A673 (cell line): ENCODE measurements at regions not wholly inside any gene's neighbourhood (a gene's known extent, or its start where the extent isn't known, plus 50 kb on each side); places are given as distances from the start of the nearest gene placed in this dataset.
"Not testable (repeated sequence)": the region's sequence is repeated elsewhere in the genome, so short reads cannot be mapped to it uniquely, and the experiment has no call there.

Source experiments
- BruUV-seq: library from RNA; stranded (reverse); fragments of 400-500 nt; replicated peaks from 2 replicates; lab custom pipeline; 2021; lab: Mats Ljungman, UMichigan
- CTCF ChIA-PET: fragments of 300-600 bp; sonication (Branson Sonifier 250); formaldehyde crosslinking; loops from one replicate; lab custom pipeline; 2022; ENCODE audit warnings: antibody characterized with exemption; lab: Charles Lee
- POLR2A ChIA-PET: fragments of 300-600 bp; sonication (Branson Sonifier 250); formaldehyde crosslinking; loops from one replicate; lab custom pipeline; 2022; ENCODE audit warnings: antibody characterized with exemption; ENCODE audit not compliant: low non-redundant PET; lab: Charles Lee
- DNase-seq: peaks from one replicate; pipeline ENCODE4 v3.0.0-alpha.2; 2015; ENCODE audit warnings: low spot score
- H3K27ac ChIP-seq: fragments of 200-600 bp; sonication (generic); 2 replicates; pipeline ENCODE4 v1.5.1; 2016; ENCODE audit warnings: mixed run types, low read depth, mild to moderate bottlenecking, mixed read lengths, antibody characterized with exemption, low read length; ENCODE audit not compliant: poor library complexity, severe bottlenecking
- H3K27me3 ChIP-seq: fragments of 200-600 bp; sonication (generic); replicated peaks from 2 replicates; pipeline ENCODE4 v1.6.1; 2017; ENCODE audit warnings: mixed run types, low read depth, mild to moderate bottlenecking, mixed read lengths, antibody characterized with exemption, low read length; ENCODE audit not compliant: insufficient read depth, poor library complexity
- H3K36me3 ChIP-seq: fragments of 200-600 bp; sonication (generic); 2 replicates; pipeline ENCODE4 v1.6.1; 2016; ENCODE audit warnings: mixed run types, mild to moderate bottlenecking, mixed read lengths, antibody characterized with exemption, low read length; ENCODE audit not compliant: insufficient read depth, poor library complexity, severe bottlenecking
- H3K4me1 ChIP-seq: fragments of 200-600 bp; sonication (generic); 2 replicates; pipeline ENCODE4 v1.6.1; 2017; ENCODE audit warnings: mixed run types, mild to moderate bottlenecking, mixed read lengths, antibody characterized with exemption, low read length; ENCODE audit not compliant: insufficient read depth, poor library complexity, severe bottlenecking
- H3K4me3 ChIP-seq: fragments of 200-600 bp; sonication (generic); 2 replicates; pipeline ENCODE4 v1.5.1; 2016; ENCODE audit warnings: low read depth, mixed run types, mild to moderate bottlenecking, mixed read lengths, low read length; ENCODE audit not compliant: poor library complexity, severe bottlenecking
- H3K9me3 ChIP-seq: fragments of 200-600 bp; sonication (generic); 2 replicates; pipeline ENCODE4 v1.6.1; 2016; ENCODE audit warnings: mixed run types, low read depth, mild to moderate bottlenecking, mixed read lengths, antibody characterized with exemption, low read length; ENCODE audit not compliant: poor library complexity, severe bottlenecking
- EZH2 ChIP-seq: fragments of 200-600 bp; sonication (generic); IDR thresholded peaks from 2 replicates; pipeline ENCODE4 v1.6.1; 2017; ENCODE audit warnings: borderline replicate concordance, low read depth, mild to moderate bottlenecking, mixed read lengths, antibody characterized with exemption, low read length; ENCODE audit not compliant: poor library complexity, severe bottlenecking
- intact Hi-C: fragments of 100-400 bp; cut with micrococcal nuclease; formaldehyde crosslinking; loops from one replicate; pipeline ENCODE4 v1.10.0; 2022; ENCODE audit not compliant: unreplicated experiment
- TF ChIP-seq, protein P1 (sequence below): fragments of 300-800, 200-600 bp; sonication (generic); conservative IDR thresholded peaks from 2 replicates; pipeline ENCODE4 v1.5.1; 2017; ENCODE audit warnings: low read depth, mild to moderate bottlenecking, antibody characterized with exemption, low read length, moderate library complexity, mixed read lengths

DNA sequence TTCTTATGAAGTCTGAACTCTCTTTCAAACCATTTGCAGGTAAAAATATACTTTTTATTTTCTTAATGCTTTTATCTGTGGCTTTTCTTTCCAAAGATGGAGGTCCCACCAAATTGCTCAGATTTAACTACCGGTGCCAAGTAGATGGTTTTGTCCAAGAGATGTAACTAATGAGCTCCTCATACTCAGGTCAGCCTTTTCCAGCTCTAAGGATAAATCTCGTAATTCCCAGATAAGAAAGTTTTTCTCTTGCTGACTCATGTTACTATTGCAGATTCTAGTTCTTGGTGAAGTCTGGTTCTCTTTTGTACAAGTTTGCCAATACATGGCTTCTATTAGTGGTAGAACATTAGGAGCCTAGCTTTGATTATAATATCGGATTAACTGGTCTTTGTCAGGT is 550.8 kb upstream of the ZNF804A start:
- ChIA-PET POLR2A (no interaction called here), CTCF (no interaction called here)
- Histone ChIP-seq H3K9me3 (no peaks in the 10 kb centered on the region), H3K27me3 (no peaks in the 10 kb centered on the region), H3K36me3 (no peaks in the 10 kb centered on the region), H3K4me3 (no peak overlapping the region), H3K4me1 (no peaks in the 10 kb centered on the region), H3K27ac (no peak overlapping the region)
- no peak for DNase-seq
- intact Hi-C loops, result no loop called here
- TF ChIP-seq, protein P1, sequence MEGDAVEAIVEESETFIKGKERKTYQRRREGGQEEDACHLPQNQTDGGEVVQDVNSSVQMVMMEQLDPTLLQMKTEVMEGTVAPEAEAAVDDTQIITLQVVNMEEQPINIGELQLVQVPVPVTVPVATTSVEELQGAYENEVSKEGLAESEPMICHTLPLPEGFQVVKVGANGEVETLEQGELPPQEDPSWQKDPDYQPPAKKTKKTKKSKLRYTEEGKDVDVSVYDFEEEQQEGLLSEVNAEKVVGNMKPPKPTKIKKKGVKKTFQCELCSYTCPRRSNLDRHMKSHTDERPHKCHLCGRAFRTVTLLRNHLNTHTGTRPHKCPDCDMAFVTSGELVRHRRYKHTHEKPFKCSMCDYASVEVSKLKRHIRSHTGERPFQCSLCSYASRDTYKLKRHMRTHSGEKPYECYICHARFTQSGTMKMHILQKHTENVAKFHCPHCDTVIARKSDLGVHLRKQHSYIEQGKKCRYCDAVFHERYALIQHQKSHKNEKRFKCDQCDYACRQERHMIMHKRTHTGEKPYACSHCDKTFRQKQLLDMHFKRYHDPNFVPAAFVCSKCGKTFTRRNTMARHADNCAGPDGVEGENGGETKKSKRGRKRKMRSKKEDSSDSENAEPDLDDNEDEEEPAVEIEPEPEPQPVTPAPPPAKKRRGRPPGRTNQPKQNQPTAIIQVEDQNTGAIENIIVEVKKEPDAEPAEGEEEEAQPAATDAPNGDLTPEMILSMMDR, result no peak
- TF ChIP-seq EZH2, result no peak
- no TSS peak for BruUV-seq

GRCh38 chr2:184049566-184049965 is 548.8 kb upstream of the ZNF804A start:
- POLR2A ChIA-PET, result no interaction called here
- H3K27me3 ChIP-seq, result no peaks in the 10 kb centered on the region
- CTCF ChIA-PET, result no interaction called here

GRCh38 chr2:184053326-184053725 is 545.0 kb upstream of the ZNF804A start:
- intact Hi-C loops, result loop anchor here (10.0 kb wide), 1 partner anchor 809 kb away; no protein-coding TSS in a partner anchor
- POLR2A ChIA-PET, result no interaction called here
- no peak overlapping the region for H3K27ac ChIP-seq
- H3K4me1 ChIP-seq, result no peaks in the 10 kb centered on the region
- TF ChIP-seq, protein P1, result no peak
- no peak for TF ChIP-seq EZH2
- no peak for DNase-seq
- H3K36me3 ChIP-seq, result no peaks in the 10 kb centered on the region
- CTCF ChIA-PET, result no interaction called here
- BruUV-seq, result no TSS peak
- no peaks in the 10 kb centered on the region for H3K27me3 ChIP-seq
- no peaks in the 10 kb centered on the region for H3K9me3 ChIP-seq
- H3K4me3 ChIP-seq, result no peak overlapping the region

More at GRCh38 chr2:184049566-184049965, 548.8 kb upstream of the ZNF804A start:
- no peak for DNase-seq
- H3K27ac ChIP-seq, result no peak overlapping the region
- no TSS peak for BruUV-seq
- no peaks in the 10 kb centered on the region for H3K9me3 ChIP-seq
- H3K4me1 ChIP-seq, result no peaks in the 10 kb centered on the region
- intact Hi-C loops, result no loop called here
- no peaks in the 10 kb centered on the region for H3K36me3 ChIP-seq
- H3K4me3 ChIP-seq, result no peak overlapping the region
- TF ChIP-seq, protein P1, result no peak
- TF ChIP-seq EZH2, result no peak

GRCh38 chr2:184054419-184054818 is 543.9 kb upstream of the ZNF804A start:
- POLR2A ChIA-PET, BruUV-seq, DNase-seq, H3K36me3 ChIP-seq, H3K27me3 ChIP-seq, H3K4me3 ChIP-seq, H3K4me1 ChIP-seq, H3K27ac ChIP-seq, CTCF ChIA-PET, H3K9me3 ChIP-seq: not testable (repeated sequence)
- intact Hi-C loops, result loop anchor here (10.0 kb wide), 1 partner anchor 810 kb away; no protein-coding TSS in a partner anchor
